H1 (cell line): ENCODE measurements at regions not wholly inside any gene's neighbourhood (a gene's known extent, or its start where the extent isn't known, plus 50 kb on each side); places are given as distances from the start of the nearest gene placed in this dataset.

Source experiments
- CTCF ChIA-PET: fragments of 300-600 bp; sonication (Branson Sonifier 250); formaldehyde crosslinking; loops from one replicate; lab custom pipeline; 2021; ENCODE audit not compliant: partially characterized antibody; lab: Charles Lee
- POLR2A ChIA-PET: fragments of 300-600 bp; sonication (Branson Sonifier 250); formaldehyde crosslinking; loops from one replicate; lab custom pipeline; 2021; ENCODE audit warnings: inconsistent platforms; ENCODE audit not compliant: partially characterized antibody; lab: Charles Lee
- DNase-seq, 2 experiments: peaks; one replicate each; pipeline versions ENCODE4 v3.0.0 to v3.0.0-alpha.2; 2010 to 2022; ENCODE audit warnings: low spot score in 2 of 2, low read depth in 1 of 2, mixed read lengths in 1 of 2
- FAIRE-seq: peaks from 2 replicates; lab custom pipeline; 2011; peaks lifted over from hg19 to GRCh38; lab: Jason Lieb, UNC
- H2AFZ ChIP-seq: 2 replicates; pipeline ENCODE4 v1.8.1; 2012; ENCODE audit warnings: low read length, inconsistent platforms
- H2AK5ac ChIP-seq: 2 replicates; pipeline ENCODE4 v1.6.1; 2013; ENCODE audit warnings: low read depth, low read length
- H2BK120ac ChIP-seq: replicated peaks from 2 replicates; pipeline ENCODE3; 2013; ENCODE audit warnings: low read depth, low read length, inconsistent platforms
- H2BK12ac ChIP-seq: 2 replicates; pipeline ENCODE4 v1.6.1; 2013; ENCODE audit warnings: low read depth, low read length
- H2BK15ac ChIP-seq: 2 replicates; pipeline ENCODE4 v1.6.1; 2013; ENCODE audit warnings: low read length
- H2BK20ac ChIP-seq: 2 replicates; pipeline ENCODE4 v1.6.1; 2013; ENCODE audit warnings: low read length
- H2BK5ac ChIP-seq: 2 replicates; pipeline ENCODE4 v1.6.1; 2013; ENCODE audit warnings: low read depth, low read length
- H3K14ac ChIP-seq: 2 replicates; pipeline ENCODE4 v1.6.1; 2013; ENCODE audit warnings: inconsistent platforms; ENCODE audit not compliant: insufficient read length
- H3K18ac ChIP-seq: 2 replicates; pipeline ENCODE4 v1.6.1; 2013; ENCODE audit warnings: low read length; ENCODE audit errors: extremely low read depth
- H3K23ac ChIP-seq: 2 replicates; pipeline ENCODE4 v1.6.1; 2013; ENCODE audit warnings: inconsistent platforms; ENCODE audit not compliant: insufficient read length
- H3K23me2 ChIP-seq: 2 replicates; pipeline ENCODE4 v1.6.1; 2013; ENCODE audit warnings: low read depth, low read length
- H3K27ac ChIP-seq: 2 replicates; pipeline ENCODE4 v1.6.1; 2011; ENCODE audit warnings: low read depth, low read length, inconsistent platforms
- H3K27me3 ChIP-seq, 4 experiments: replicated peaks in 1 of 4; 1 replicate in 1 of 4; 2 replicates in 3 of 4; pipeline versions ENCODE4 v1.6.1 to v1.8.1; 2011 to 2013; ENCODE audit warnings: low read length in 3 of 4, mild to moderate bottlenecking in 3 of 4, inconsistent platforms in 2 of 4, mixed read lengths in 2 of 4, moderate library complexity in 1 of 4; ENCODE audit not compliant: control insufficient read depth in 3 of 4, insufficient read depth in 3 of 4; ENCODE audit errors: extremely low read depth in 1 of 4
- H3K36me3 ChIP-seq, 4 experiments: 2 replicates each; pipeline versions ENCODE4 v1.6.1 to v1.8.1; 2011 to 2013; ENCODE audit warnings: mild to moderate bottlenecking in 4 of 4, low read length in 3 of 4, moderate library complexity in 2 of 4, control low read depth in 1 of 4, inconsistent platforms in 1 of 4; ENCODE audit not compliant: insufficient read depth in 4 of 4, control insufficient read depth in 2 of 4
- H3K4ac ChIP-seq: replicated peaks from 2 replicates; pipeline ENCODE3; 2013; ENCODE audit warnings: low read length, low read depth, mixed read lengths, inconsistent platforms; ENCODE audit not compliant: insufficient read length
- H3K4me1 ChIP-seq, 4 experiments: replicated peaks in 1 of 4; 1 replicate in 1 of 4; 2 replicates in 3 of 4; pipeline versions ENCODE4 v1.6.1 to v1.8.1; 2011 to 2013; ENCODE audit warnings: low read length in 3 of 4, inconsistent platforms in 2 of 4, mixed read lengths in 1 of 4; ENCODE audit not compliant: insufficient read depth in 4 of 4, control insufficient read depth in 3 of 4
- H3K4me2 ChIP-seq, 2 experiments: 2 replicates each; pipeline versions ENCODE4 v1.6.1 to v1.8.1; 2011 to 2013; ENCODE audit warnings: low read depth in 2 of 2, low read length in 2 of 2, control low read depth in 1 of 2, inconsistent platforms in 1 of 2, mild to moderate bottlenecking in 1 of 2; ENCODE audit not compliant: insufficient read depth in 1 of 2
- H3K4me3 ChIP-seq, 4 experiments: fragments of 200-600, 300-600 bp in 1 of 4; sonication (generic), shearing (Covaris generic), sonication (Bioruptor Twin) in 1 of 4; 2 replicates each; pipeline versions ENCODE4 v1.5.1 to v1.8.1; 2011 to 2016; ENCODE audit warnings: low read length in 4 of 4, low read depth in 3 of 4, control low read depth in 2 of 4, inconsistent platforms in 2 of 4, mild to moderate bottlenecking in 2 of 4, mixed read lengths in 1 of 4, moderate library complexity in 1 of 4; ENCODE audit not compliant: insufficient read depth in 2 of 4; ENCODE audit errors: extremely low read depth in 1 of 4
- H3K56ac ChIP-seq: replicated peaks from 2 replicates; pipeline ENCODE3; 2013; ENCODE audit warnings: low read depth, mild to moderate bottlenecking, mixed read lengths, low read length, inconsistent platforms; ENCODE audit not compliant: insufficient read length
- H3K79me1 ChIP-seq: 2 replicates; pipeline ENCODE4 v1.6.1; 2013; ENCODE audit warnings: low read depth, low read length, control low read depth
- H3K79me2 ChIP-seq, 2 experiments: 2 replicates each; pipeline versions ENCODE4 v1.6.1 to v1.8.1; 2012 to 2013; ENCODE audit warnings: low read length in 2 of 2, mild to moderate bottlenecking in 2 of 2, inconsistent platforms in 1 of 2; ENCODE audit not compliant: insufficient read depth in 2 of 2, control insufficient read depth in 1 of 2
- H3K9ac ChIP-seq, 4 experiments: replicated peaks in 1 of 4; 1 replicate in 1 of 4; 2 replicates in 3 of 4; pipeline versions ENCODE4 v1.6.1 to v1.8.1; 2011 to 2013; ENCODE audit warnings: low read depth in 3 of 4, low read length in 3 of 4, control low read depth in 2 of 4, mild to moderate bottlenecking in 2 of 4, moderate library complexity in 2 of 4, inconsistent platforms in 1 of 4; ENCODE audit errors: extremely low read depth in 1 of 4
- H3K9me3 ChIP-seq, 2 experiments: 2 replicates each; pipeline versions ENCODE4 v1.6.1 to v1.8.1; 2012 to 2013; ENCODE audit warnings: mild to moderate bottlenecking in 2 of 2, moderate library complexity in 2 of 2, control low read depth in 1 of 2, inconsistent platforms in 1 of 2, low read depth in 1 of 2, low read length in 1 of 2, mixed read lengths in 1 of 2; ENCODE audit not compliant: insufficient read depth in 2 of 2
- H4K20me1 ChIP-seq, 2 experiments: replicated peaks in 1 of 2; 2 replicates each; pipeline versions ENCODE3 to v1.8.1; 2011 to 2013; ENCODE audit warnings: inconsistent platforms in 2 of 2, low read length in 2 of 2, mild to moderate bottlenecking in 1 of 2; ENCODE audit not compliant: insufficient read depth in 2 of 2, control insufficient read depth in 1 of 2
- H4K5ac ChIP-seq: 2 replicates; pipeline ENCODE4 v1.6.1; 2013; ENCODE audit warnings: low read length, low read depth, mixed read lengths, inconsistent platforms; ENCODE audit not compliant: insufficient read length
- H4K8ac ChIP-seq: 2 replicates; pipeline ENCODE4 v1.8.0; 2013; ENCODE audit warnings: mild to moderate bottlenecking, moderate library complexity, low read length, inconsistent platforms; ENCODE audit not compliant: insufficient read depth; ENCODE audit errors: extremely low read depth
- H4K91ac ChIP-seq: replicated peaks from 2 replicates; pipeline ENCODE3; 2013; ENCODE audit warnings: low read length, mixed read lengths, inconsistent platforms; ENCODE audit not compliant: insufficient read length
- MAFK ChIP-seq: IDR thresholded peaks from 2 replicates; pipeline ENCODE4 v1.6.1; 2012; ENCODE audit warnings: low read depth, mild to moderate bottlenecking, improper control_type of control experiment, low read length
- RAD21 ChIP-seq, 2 experiments: IDR thresholded peaks in 1 of 2; conservative IDR thresholded peaks in 1 of 2; 2 replicates each; pipeline ENCODE4 v1.6.1; 2011; ENCODE audit warnings: low read depth in 2 of 2, low read length in 2 of 2, improper control_type of control experiment in 1 of 2, inconsistent platforms in 1 of 2, mild to moderate bottlenecking in 1 of 2, moderate library complexity in 1 of 2
- RFX5 ChIP-seq: IDR thresholded peaks from 2 replicates; pipeline ENCODE4 v1.6.1; 2011; ENCODE audit warnings: low read depth, low read length, improper control_type of control experiment, borderline replicate concordance
- RXRA ChIP-seq: IDR thresholded peaks from 2 replicates; pipeline ENCODE4 v1.6.1; 2011; ENCODE audit warnings: low read depth, mild to moderate bottlenecking, low read length, moderate library complexity; ENCODE audit not compliant: insufficient read depth
- TBP ChIP-seq: IDR thresholded peaks from 2 replicates; pipeline ENCODE4 v1.6.1; 2011; ENCODE audit warnings: low read depth, low read length, improper control_type of control experiment
- YY1 ChIP-seq: IDR thresholded peaks from 2 replicates; pipeline ENCODE4 v1.6.1; 2011; ENCODE audit warnings: low read depth, mild to moderate bottlenecking, low read length
- WGBS, 2 experiments: shearing (Covaris generic) in 1 of 2; methylation state at CpG; one replicate each; pipeline versions ENCODE4 v1.1.6 to v1.1.7; 2013 to 2015; ENCODE audit warnings: low lambda C conversion rate in 2 of 2, mixed read lengths in 2 of 2, inconsistent platforms in 1 of 2, low coverage in 1 of 2, missing lambda C conversion rate in 1 of 2; ENCODE audit not compliant: insufficient replicate concordance in 2 of 2, insufficient coverage in 1 of 2, insufficient read length in 1 of 2; ENCODE audit errors: extremely low coverage in 1 of 2, missing lambda C conversion rate in 1 of 2; 5-methylcytosine and 5-hydroxymethylcytosine counted together
- TF ChIP-seq, protein P1 (sequence below), 3 experiments: IDR thresholded peaks; 1 replicate in 2 of 3; 2 replicates in 1 of 3; pipeline versions ENCODE4 v1.5.1 to v1.6.1; 2011; ENCODE audit warnings: low read length in 3 of 3, mild to moderate bottlenecking in 3 of 3, inconsistent platforms in 2 of 3, low read depth in 1 of 3, moderate library complexity in 1 of 3; ENCODE audit not compliant: insufficient read depth in 1 of 3; ENCODE audit errors: control extremely low read depth in 1 of 3

DNA sequence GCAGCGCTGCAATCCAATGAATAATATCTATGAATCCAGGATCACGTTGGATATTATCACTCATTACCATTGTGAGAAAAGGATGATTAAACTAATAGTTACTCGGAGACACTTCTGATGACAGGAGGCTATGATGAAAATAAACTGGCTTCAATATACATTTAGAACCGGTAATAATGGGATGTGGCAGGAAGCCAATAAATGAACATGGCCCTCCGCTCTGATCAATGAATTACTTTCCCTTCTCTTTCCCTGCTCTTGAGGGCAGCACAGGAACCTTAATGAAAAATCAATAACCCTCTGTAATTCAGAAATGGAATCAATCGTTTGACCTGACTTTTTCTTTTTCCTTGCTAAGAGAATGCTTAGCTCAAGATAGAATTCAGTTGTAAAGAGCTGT, 103.9 kb upstream of the PAQR3 start:
- no peak overlapping the region for H2AK5ac ChIP-seq
- no peak overlapping the region for H2AFZ ChIP-seq
- no peak overlapping the region for H3K4me3 ChIP-seq
- POLR2A ChIA-PET: no interaction called here
- no peaks in the 10 kb centered on the region for H3K4me1 ChIP-seq
- H2BK120ac ChIP-seq: no peak overlapping the region
- no peak overlapping the region for H2BK15ac ChIP-seq
- H3K23ac ChIP-seq: no peak overlapping the region
- H4K8ac ChIP-seq: no peak overlapping the region
- no peak overlapping the region for H3K18ac ChIP-seq
- DNase-seq: no peak
- no peak overlapping the region for H3K9ac ChIP-seq
- no peak overlapping the region for H3K14ac ChIP-seq
- H4K20me1 ChIP-seq: no peaks in the 10 kb centered on the region
- CTCF ChIA-PET: interaction anchor here (0.6 to 2.0 kb wide), 8 partner anchors 11 to 639 kb away, joined by 3 to 12 read pairs (median 4); no protein-coding TSS in a partner anchor
- 88% methylated on average over 6 of the region's 6 CpGs; no CpG with 5 or more reads in 1 of the 2 experiments for WGBS, 2 experiments
- FAIRE-seq: no peak
- no peak overlapping the region for H4K91ac ChIP-seq
- H3K23me2 ChIP-seq: no peaks in the 10 kb centered on the region
- no peak overlapping the region for H3K56ac ChIP-seq
- no peaks in the 10 kb centered on the region for H3K79me1 ChIP-seq
- no peak overlapping the region for H2BK5ac ChIP-seq
- H3K27ac ChIP-seq: no peak overlapping the region
- no peak overlapping the region for H2BK20ac ChIP-seq
- no peak overlapping the region for H3K4ac ChIP-seq
- H4K5ac ChIP-seq: no peak overlapping the region
- no peaks in the 10 kb centered on the region for H3K9me3 ChIP-seq
- H3K79me2 ChIP-seq: no peaks in the 10 kb centered on the region
- TF ChIP-seq TBP (no peak), MAFK (no peak), RAD21 (IDR thresholded peaks at IDR 0.05 in 1 of 2, conservative IDR thresholded peaks at IDR 0.05 in 1 of 2; ENCODE audit: low read depth in 2 of 2, low read length in 2 of 2) (no peak), RXRA (no peak), YY1 (no peak), RFX5 (no peak)
- TF ChIP-seq, protein P1, sequence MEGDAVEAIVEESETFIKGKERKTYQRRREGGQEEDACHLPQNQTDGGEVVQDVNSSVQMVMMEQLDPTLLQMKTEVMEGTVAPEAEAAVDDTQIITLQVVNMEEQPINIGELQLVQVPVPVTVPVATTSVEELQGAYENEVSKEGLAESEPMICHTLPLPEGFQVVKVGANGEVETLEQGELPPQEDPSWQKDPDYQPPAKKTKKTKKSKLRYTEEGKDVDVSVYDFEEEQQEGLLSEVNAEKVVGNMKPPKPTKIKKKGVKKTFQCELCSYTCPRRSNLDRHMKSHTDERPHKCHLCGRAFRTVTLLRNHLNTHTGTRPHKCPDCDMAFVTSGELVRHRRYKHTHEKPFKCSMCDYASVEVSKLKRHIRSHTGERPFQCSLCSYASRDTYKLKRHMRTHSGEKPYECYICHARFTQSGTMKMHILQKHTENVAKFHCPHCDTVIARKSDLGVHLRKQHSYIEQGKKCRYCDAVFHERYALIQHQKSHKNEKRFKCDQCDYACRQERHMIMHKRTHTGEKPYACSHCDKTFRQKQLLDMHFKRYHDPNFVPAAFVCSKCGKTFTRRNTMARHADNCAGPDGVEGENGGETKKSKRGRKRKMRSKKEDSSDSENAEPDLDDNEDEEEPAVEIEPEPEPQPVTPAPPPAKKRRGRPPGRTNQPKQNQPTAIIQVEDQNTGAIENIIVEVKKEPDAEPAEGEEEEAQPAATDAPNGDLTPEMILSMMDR (IDR thresholded peaks at IDR 0.05; ENCODE audit: control extremely low read depth in 1 of 3, insufficient read depth in 1 of 3, low read depth in 1 of 3, low read length in 3 of 3): no peak
- H3K36me3 ChIP-seq: no peaks in the 10 kb centered on the region
- H2BK12ac ChIP-seq: no peak overlapping the region
- no peak overlapping the region for H3K4me2 ChIP-seq
- no peaks in the 10 kb centered on the region for H3K27me3 ChIP-seq
